Fibroblast of lung (primary cell): ENCODE measurements at regions not wholly inside any gene's neighbourhood (a gene's known extent, or its start where the extent isn't known, plus 50 kb on each side); places are given as distances from the start of the nearest gene placed in this dataset.

ENCODE experiments used
- DNase-seq, 2 donors: peaks; one replicate each; pipeline versions ENCODE4 v3.0.0 to v3.0.0-alpha.2; 2010; ENCODE audit warnings: low read depth in 2 of 2
- H2AFZ ChIP-seq: 2 replicates; pipeline ENCODE4 v1.5.1; 2012; ENCODE audit warnings: low read length, control low read depth, inconsistent platforms
- H3K27ac ChIP-seq: 2 replicates; pipeline ENCODE4 v1.5.1; 2011; ENCODE audit warnings: low read length, control low read depth; ENCODE audit not compliant: insufficient read depth
- H3K27me3 ChIP-seq: 2 replicates; pipeline ENCODE4 v1.5.1; 2011; ENCODE audit warnings: mild to moderate bottlenecking, low read length; ENCODE audit not compliant: control insufficient read depth, insufficient read depth
- H3K36me3 ChIP-seq: 2 replicates; pipeline ENCODE4 v1.5.1; 2011; ENCODE audit warnings: low read length; ENCODE audit not compliant: control insufficient read depth, insufficient read depth
- H3K4me1 ChIP-seq: 2 replicates; pipeline ENCODE4 v1.5.1; 2011; ENCODE audit warnings: low read length; ENCODE audit not compliant: control insufficient read depth, insufficient read depth; ENCODE audit errors: extremely low read depth
- H3K4me2 ChIP-seq: 2 replicates; pipeline ENCODE4 v1.5.1; 2011; ENCODE audit warnings: low read length, control low read depth; ENCODE audit not compliant: insufficient read depth; ENCODE audit errors: extremely low read depth
- H3K4me3 ChIP-seq, 4 experiments: fragments of 200-600 bp in 1 of 4; sonication (generic) in 1 of 4; replicated peaks in 1 of 4; 2 replicates each; pipeline ENCODE4 v1.5.1; 2011 to 2016; ENCODE audit warnings: low read length in 4 of 4, low read depth in 3 of 4, mild to moderate bottlenecking in 3 of 4, control low read depth in 2 of 4, inconsistent platforms in 1 of 4, mixed read lengths in 1 of 4; ENCODE audit not compliant: insufficient read depth in 1 of 4; ENCODE audit errors: control extremely low read depth in 1 of 4
- H3K79me2 ChIP-seq: 2 replicates; pipeline ENCODE4 v1.5.1; 2012; ENCODE audit warnings: mild to moderate bottlenecking, low read length, inconsistent platforms; ENCODE audit not compliant: control insufficient read depth, insufficient read depth
- H3K9ac ChIP-seq: 2 replicates; pipeline ENCODE4 v1.5.1; 2011; ENCODE audit warnings: mild to moderate bottlenecking, low read length, control low read depth; ENCODE audit not compliant: insufficient read depth
- H3K9me3 ChIP-seq: 2 replicates; pipeline ENCODE4 v1.5.1; 2012; ENCODE audit warnings: low read depth, low read length; ENCODE audit not compliant: control insufficient read depth, insufficient read depth
- H4K20me1 ChIP-seq: 2 replicates; pipeline ENCODE4 v1.5.1; 2011; ENCODE audit warnings: low read length; ENCODE audit not compliant: control insufficient read depth, insufficient read depth; ENCODE audit errors: extremely low read depth
- CTCF ChIP-seq, 2 donors: IDR thresholded peaks in 1 of 2; conservative IDR thresholded peaks in 1 of 2; 1 replicate in 1 of 2; 2 replicates in 1 of 2; pipeline ENCODE4 v1.5.1; 2011 to 2012; ENCODE audit warnings: low read length in 2 of 2, control low read depth in 1 of 2, inconsistent platforms in 1 of 2, low read depth in 1 of 2, mild to moderate bottlenecking in 1 of 2
- EZH2 ChIP-seq: IDR thresholded peaks from 2 replicates; pipeline ENCODE4 v1.5.1; 2012; ENCODE audit warnings: low read length, control low read depth, mild to moderate bottlenecking; ENCODE audit errors: missing control alignments

- Histone ChIP-seq H3K36me3 (no peaks in the 10 kb centered on the region), H3K4me3 (no peak overlapping the region), H3K27ac (no peak overlapping the region), H3K9me3 (peaks cover 3% of the 10 kb centered on the region), H3K9ac (no peak overlapping the region), H3K79me2 (no peaks in the 10 kb centered on the region), H3K27me3 (no peaks in the 10 kb centered on the region), H3K4me1 (no peaks in the 10 kb centered on the region), H2AFZ (no peak overlapping the region), H3K4me2 (no peak overlapping the region), H4K20me1 (no peaks in the 10 kb centered on the region)
- no peak for DNase-seq
- TF ChIP-seq CTCF (conservative IDR thresholded peaks at IDR 0.05 in 1 of 2, IDR thresholded peaks at IDR 0.05 in 1 of 2; ENCODE audit: low read depth in 1 of 2, low read length in 2 of 2), result no peak
- no peak for TF ChIP-seq EZH2
Observed at GRCh38 chr14:97578982-97579548, 781.9 kb downstream of the VRK1 start.

GRCh38 chr14:97581016-97581415 lies 783.8 kb downstream of the VRK1 start:
- Histone ChIP-seq H3K9ac (no peak overlapping the region), H3K4me3 (no peak overlapping the region), H3K79me2 (no peaks in the 10 kb centered on the region), H3K36me3 (no peaks in the 10 kb centered on the region), H3K27ac (no peak overlapping the region), H3K4me1 (no peaks in the 10 kb centered on the region), H2AFZ (no peak overlapping the region), H3K9me3 (no peaks in the 10 kb centered on the region), H3K4me2 (no peak overlapping the region), H4K20me1 (no peaks in the 10 kb centered on the region), H3K27me3 (no peaks in the 10 kb centered on the region)
- TF ChIP-seq CTCF (conservative IDR thresholded peaks at IDR 0.05 in 1 of 2, IDR thresholded peaks at IDR 0.05 in 1 of 2; ENCODE audit: low read depth in 1 of 2, low read length in 2 of 2) (no peak), EZH2 (no peak)
- DNase-seq, result peak in 1 of 2 donors; percentile 1

DNA sequence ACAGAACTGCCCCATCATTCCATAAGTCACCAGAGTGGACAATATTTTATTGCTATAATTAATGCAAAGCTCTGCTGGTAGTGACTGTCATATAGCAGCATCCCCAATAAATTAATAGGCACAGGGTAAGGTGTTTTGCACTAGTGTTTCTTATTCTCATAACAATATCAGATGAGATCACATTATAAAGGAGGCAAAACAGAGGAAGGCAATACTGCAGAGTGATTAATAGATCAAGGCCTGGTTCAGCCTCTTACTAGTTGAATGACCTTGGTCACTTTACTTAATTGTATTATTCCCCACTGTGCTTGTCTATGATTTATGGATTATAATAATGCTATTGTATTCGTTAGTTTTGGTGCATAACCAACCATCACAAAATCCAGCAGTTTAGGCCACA lies 784.8 kb downstream of the VRK1 start:
- no peaks in the 10 kb centered on the region for H3K36me3 ChIP-seq
- no peak overlapping the region for H3K4me3 ChIP-seq
- no peak overlapping the region for H3K4me2 ChIP-seq
- H4K20me1 ChIP-seq, result no peaks in the 10 kb centered on the region
- no peaks in the 10 kb centered on the region for H3K79me2 ChIP-seq
- no peak overlapping the region for H3K9ac ChIP-seq
- no peak overlapping the region for H2AFZ ChIP-seq
- TF ChIP-seq CTCF (conservative IDR thresholded peaks at IDR 0.05 in 1 of 2, IDR thresholded peaks at IDR 0.05 in 1 of 2; ENCODE audit: low read depth in 1 of 2, low read length in 2 of 2), result no peak
- TF ChIP-seq EZH2, result no peak
- no peak overlapping the region for H3K27ac ChIP-seq
- H3K9me3 ChIP-seq, result no peaks in the 10 kb centered on the region
- H3K27me3 ChIP-seq, result no peaks in the 10 kb centered on the region
- H3K4me1 ChIP-seq, result no peaks in the 10 kb centered on the region
- DNase-seq, result no peak
